Osteocyte (in vitro differentiated cells): ENCODE measurements at regions not wholly inside any gene's neighbourhood (a gene's known extent, or its start where the extent isn't known, plus 50 kb on each side); places are given as distances from the start of the nearest gene placed in this dataset.

Experiments used
- DNase-seq: peaks from one replicate; pipeline ENCODE4 v3.0.0; 2021; ENCODE audit warnings: mixed read lengths; ENCODE audit not compliant: unreplicated experiment; ENCODE audit errors: extremely low spot score
- H3K27ac Mint-ChIP-seq: one replicate; pipeline ENCODE4 v1.8.0; 2021; ENCODE audit warnings: mild to moderate bottlenecking, mixed read lengths; ENCODE audit not compliant: unreplicated experiment
- H3K27me3 Mint-ChIP-seq: one replicate; pipeline ENCODE4 v1.8.0; 2021; ENCODE audit warnings: mixed read lengths; ENCODE audit not compliant: unreplicated experiment
- H3K36me3 Mint-ChIP-seq: one replicate; pipeline ENCODE4 v1.8.0; 2021; ENCODE audit warnings: mixed read lengths; ENCODE audit not compliant: unreplicated experiment
- H3K4me1 Mint-ChIP-seq: one replicate; pipeline ENCODE4 v1.8.0; 2021; ENCODE audit warnings: mixed read lengths; ENCODE audit not compliant: unreplicated experiment
- H3K4me3 Mint-ChIP-seq: one replicate; pipeline ENCODE4 v1.8.0; 2021; ENCODE audit warnings: mild to moderate bottlenecking, moderate library complexity, mixed read lengths; ENCODE audit not compliant: unreplicated experiment
- H3K9me3 Mint-ChIP-seq: one replicate; pipeline ENCODE4 v1.8.0; 2021; ENCODE audit warnings: mixed read lengths; ENCODE audit not compliant: unreplicated experiment
- CTCF ChIP-seq: fragments of 200-600 bp; sonication (generic); IDR thresholded peaks from 2 replicates; pipeline ENCODE4 v1.5.0; 2021; ENCODE audit warnings: antibody characterized with exemption, mild to moderate bottlenecking, moderate library complexity

DNA sequence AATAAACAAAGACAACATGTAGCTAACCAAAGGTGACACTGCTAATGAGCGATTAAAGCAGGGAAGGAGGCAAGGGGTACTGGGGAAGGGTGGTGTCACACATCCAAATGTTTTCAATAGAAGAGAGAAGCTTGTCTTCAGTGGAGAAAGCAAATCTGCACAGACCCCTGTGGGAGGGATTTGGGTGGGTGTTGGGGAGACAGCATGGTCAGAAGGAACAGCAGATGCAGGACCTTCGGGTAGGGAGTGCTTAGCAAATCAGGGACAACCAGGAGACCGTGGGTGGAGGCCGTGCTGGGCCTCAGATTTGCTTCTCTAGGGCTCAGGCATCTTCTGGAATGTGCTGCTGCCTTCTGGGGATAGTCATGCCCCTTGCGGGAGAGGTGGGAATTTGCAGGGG, 185.3 kb upstream of the RAB6C start:
- no peaks in the 10 kb centered on the region for H3K27me3 Mint-ChIP-seq
- TF ChIP-seq CTCF, result no peak
- no peaks in the 10 kb centered on the region for H3K4me1 Mint-ChIP-seq
- H3K36me3 Mint-ChIP-seq, result no peaks in the 10 kb centered on the region
- no peak overlapping the region for H3K27ac Mint-ChIP-seq
- no peak for DNase-seq
- H3K9me3 Mint-ChIP-seq, result peaks cover 6% of the 10 kb centered on the region
- no peak overlapping the region for H3K4me3 Mint-ChIP-seq

GRCh38 chr2:129794540-129794939, 184.9 kb upstream of the RAB6C start:
- no peaks in the 10 kb centered on the region for H3K4me1 Mint-ChIP-seq
- no peak overlapping the region for H3K4me3 Mint-ChIP-seq
- peaks cover 6% of the 10 kb centered on the region for H3K9me3 Mint-ChIP-seq
- H3K27ac Mint-ChIP-seq, result no peak overlapping the region
- no peak for TF ChIP-seq CTCF
- no peaks in the 10 kb centered on the region for H3K36me3 Mint-ChIP-seq
- H3K27me3 Mint-ChIP-seq, result no peaks in the 10 kb centered on the region
- DNase-seq, result no peak

DNA sequence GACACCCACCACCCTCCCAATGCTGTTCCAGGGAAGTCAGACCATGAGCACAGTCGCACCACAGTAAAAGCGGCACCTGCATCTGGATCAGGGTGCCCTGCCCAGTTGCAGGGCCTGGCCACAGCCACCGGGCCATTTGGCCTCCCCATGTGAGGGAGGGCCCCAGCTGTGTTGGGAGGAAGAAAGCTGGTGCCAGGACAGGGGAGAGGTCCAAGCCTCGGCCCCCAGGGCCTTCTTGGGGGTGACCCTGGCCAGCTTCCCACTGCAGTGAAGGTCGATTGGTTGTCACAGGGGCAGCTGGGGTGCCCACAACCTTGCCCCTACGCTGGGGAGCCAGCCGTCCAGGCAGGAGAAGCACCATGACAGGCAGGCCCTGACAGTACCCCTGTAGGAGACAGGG, 183.2 kb upstream of the RAB6C start:
- Mint-ChIP-seq H3K27me3 (no peaks in the 10 kb centered on the region), H3K4me1 (no peaks in the 10 kb centered on the region), H3K36me3 (no peaks in the 10 kb centered on the region), H3K4me3 (no peak overlapping the region), H3K9me3 (peaks cover 6% of the 10 kb centered on the region), H3K27ac (no peak overlapping the region)
- no peak for DNase-seq
- no peak for TF ChIP-seq CTCF

- Mint-ChIP-seq H3K4me3 (no peak overlapping the region), H3K9me3 (peaks cover 6% of the 10 kb centered on the region), H3K4me1 (no peaks in the 10 kb centered on the region), H3K27ac (no peak overlapping the region), H3K36me3 (no peaks in the 10 kb centered on the region), H3K27me3 (no peaks in the 10 kb centered on the region)
- no peak for TF ChIP-seq CTCF
- DNase-seq, result peak; percentile 77
These were observed 182.5 kb upstream of the RAB6C start for GRCh38 chr2:129796801-129797488.

GRCh38 chr2:129797489-129798300, 181.8 kb upstream of the RAB6C start:
- peaks cover 6% of the 10 kb centered on the region for H3K9me3 Mint-ChIP-seq
- no peaks in the 10 kb centered on the region for H3K36me3 Mint-ChIP-seq
- H3K27me3 Mint-ChIP-seq, result no peaks in the 10 kb centered on the region
- peak; percentile 77 for DNase-seq
- no peak overlapping the region for H3K4me3 Mint-ChIP-seq
- H3K27ac Mint-ChIP-seq, result no peak overlapping the region
- H3K4me1 Mint-ChIP-seq, result no peaks in the 10 kb centered on the region
- no peak for TF ChIP-seq CTCF
